ENCODE measurements at regions not wholly inside any gene's neighbourhood (a gene's known extent, or its start where the extent isn't known, plus 50 kb on each side); places are given as distances from the start of the nearest gene placed in this dataset.

GRCh38 chr17:13925579-13925978 is 143.7 kb upstream of the COX10 start:
- DNase-seq (ENCODE audit: insufficient read length, low spot score) (no peak), FAIRE-seq (no peak)
- TF ChIP-seq TAF1 (IDR thresholded peaks at IDR 0.05; ENCODE audit: low read depth, low read length) = no peak
- no peak for TF ChIP-seq PAX5 (IDR thresholded peaks at IDR 0.05; ENCODE audit: insufficient read depth, low read length, severe bottlenecking)

DNA sequence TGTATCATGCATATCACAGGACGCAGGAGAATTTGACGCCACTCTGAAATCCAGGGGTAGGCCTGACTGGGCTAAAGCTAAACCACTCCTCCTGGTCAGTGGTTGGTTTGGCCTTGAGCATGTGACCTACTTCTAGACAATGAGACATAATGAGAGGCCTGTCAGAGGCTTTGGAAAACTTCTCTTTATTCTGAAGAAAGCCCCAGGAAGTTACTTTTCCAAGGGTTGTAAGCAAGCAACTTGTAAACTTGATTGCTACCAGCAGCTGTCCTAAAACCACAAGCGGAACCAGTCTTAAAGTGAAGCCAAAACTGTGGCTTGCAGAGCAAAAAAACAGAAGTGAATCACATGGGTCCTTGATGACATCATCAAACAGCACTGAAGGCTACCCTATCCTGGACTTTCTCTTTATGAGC is 138.2 kb upstream of the COX10 start:
- DNase-seq (ENCODE audit: insufficient read length, low spot score) (no peak), FAIRE-seq (no peak)
- peak; percentile 28; the same call in 1 of the 2 replicates for TF ChIP-seq SPI1 (IDR thresholded peaks at IDR 0.05; ENCODE audit: low read depth, low read length)
- TF ChIP-seq POU2F2 (IDR thresholded peaks at IDR 0.05; ENCODE audit: low read depth, low read length) = no peak

- FAIRE-seq (no peak), DNase-seq (ENCODE audit: insufficient read length, low spot score) (no peak)
- TF ChIP-seq POLR2A (IDR thresholded peaks at IDR 0.05; ENCODE audit: low read depth, low read length) (no peak), SPI1 (IDR thresholded peaks at IDR 0.05; ENCODE audit: low read depth, low read length) (no peak), POLR2AphosphoS5 (IDR thresholded peaks at IDR 0.05; ENCODE audit: low read depth, low read length) (no peak), TAF1 (IDR thresholded peaks at IDR 0.05; ENCODE audit: low read depth, low read length) (no peak), POU2F2 (IDR thresholded peaks at IDR 0.05; ENCODE audit: low read depth, low read length) (no peak), PAX5 (IDR thresholded peaks at IDR 0.05; ENCODE audit: insufficient read depth, low read length, severe bottlenecking) (no peak)
Measured at GRCh38 chr17:13931800-13932460, 137.4 kb upstream of the COX10 start.

GRCh38 chr17:13933441-13934276 is 135.6 kb upstream of the COX10 start:
- TF ChIP-seq PAX5 (IDR thresholded peaks at IDR 0.05; ENCODE audit: insufficient read depth, low read length, severe bottlenecking) = no peak
- TF ChIP-seq POLR2A (IDR thresholded peaks at IDR 0.05; ENCODE audit: low read depth, low read length) = no peak
- no peak for TF ChIP-seq POU2F2 (IDR thresholded peaks at IDR 0.05; ENCODE audit: low read depth, low read length)
- no peak for TF ChIP-seq SPI1 (IDR thresholded peaks at IDR 0.05; ENCODE audit: low read depth, low read length)
- no peak for TF ChIP-seq POLR2AphosphoS5 (IDR thresholded peaks at IDR 0.05; ENCODE audit: low read depth, low read length)
- TF ChIP-seq TAF1 (IDR thresholded peaks at IDR 0.05; ENCODE audit: low read depth, low read length) = no peak
- DNase-seq (ENCODE audit: insufficient read length, low spot score) (no peak), FAIRE-seq (no peak)

DNA sequence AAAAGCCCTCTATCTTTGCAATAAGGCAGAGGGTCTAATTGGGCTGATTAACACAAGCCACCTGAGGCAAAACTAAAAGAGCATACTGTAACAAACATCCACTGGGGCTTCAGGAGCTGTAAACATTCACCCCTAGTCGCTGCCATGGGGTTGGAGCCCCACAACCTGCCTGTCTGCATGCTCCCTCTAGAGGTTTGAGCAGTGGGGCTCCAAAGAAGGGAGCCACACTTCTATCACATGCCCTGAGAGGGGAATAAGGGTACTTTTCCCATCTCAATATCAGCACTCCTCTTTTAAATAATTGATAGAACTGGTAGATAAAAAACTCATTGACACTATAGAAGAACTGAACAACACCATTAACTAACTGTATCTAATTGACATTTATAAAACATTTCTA is 130.1 kb upstream of the COX10 start:
- TF ChIP-seq SPI1 (IDR thresholded peaks at IDR 0.05; ENCODE audit: low read depth, low read length) (no peak), POLR2A (IDR thresholded peaks at IDR 0.05; ENCODE audit: low read depth, low read length) (no peak), POLR2AphosphoS5 (IDR thresholded peaks at IDR 0.05; ENCODE audit: low read depth, low read length) (no peak), POU2F2 (IDR thresholded peaks at IDR 0.05; ENCODE audit: low read depth, low read length) (no peak), PAX5 (IDR thresholded peaks at IDR 0.05; ENCODE audit: insufficient read depth, low read length, severe bottlenecking) (no peak), TAF1 (IDR thresholded peaks at IDR 0.05; ENCODE audit: low read depth, low read length) (no peak)
- FAIRE-seq (no peak), DNase-seq (ENCODE audit: insufficient read length, low spot score) (no peak)

GRCh38 chr17:13940858-13941665 is 128.2 kb upstream of the COX10 start:
- DNase-seq (ENCODE audit: insufficient read length, low spot score) (no peak), FAIRE-seq (no peak)
- no peak for TF ChIP-seq SPI1 (IDR thresholded peaks at IDR 0.05; ENCODE audit: low read depth, low read length)
- TF ChIP-seq PAX5 (IDR thresholded peaks at IDR 0.05; ENCODE audit: insufficient read depth, low read length, severe bottlenecking) = no peak
- TF ChIP-seq TAF1 (IDR thresholded peaks at IDR 0.05; ENCODE audit: low read depth, low read length) = no peak
- no peak for TF ChIP-seq POLR2AphosphoS5 (IDR thresholded peaks at IDR 0.05; ENCODE audit: low read depth, low read length)
- TF ChIP-seq POLR2A (IDR thresholded peaks at IDR 0.05; ENCODE audit: low read depth, low read length) = no peak
- no peak for TF ChIP-seq POU2F2 (IDR thresholded peaks at IDR 0.05; ENCODE audit: low read depth, low read length)

DNA sequence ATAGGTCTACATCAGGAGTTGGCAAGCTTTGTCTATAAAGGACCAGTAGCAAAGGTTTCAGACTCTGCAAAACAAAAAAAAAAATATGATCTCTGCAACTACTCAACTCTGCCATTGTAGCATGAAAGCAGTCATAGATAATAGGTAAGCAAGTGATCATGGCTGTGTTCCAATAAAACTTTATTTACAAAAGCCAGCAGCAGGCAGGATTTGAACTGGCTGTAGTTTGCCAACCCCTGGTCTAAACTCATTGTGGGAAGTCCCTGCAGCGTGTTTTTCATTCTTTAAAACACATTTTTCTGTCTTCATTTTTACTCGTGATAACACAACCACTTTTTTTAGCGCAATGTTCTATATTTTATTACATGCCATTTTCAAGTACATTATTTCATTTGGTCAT is 127.5 kb upstream of the COX10 start:
- TF ChIP-seq POU2F2 (IDR thresholded peaks at IDR 0.05; ENCODE audit: low read depth, low read length) (no peak), SPI1 (IDR thresholded peaks at IDR 0.05; ENCODE audit: low read depth, low read length) (no peak), PAX5 (IDR thresholded peaks at IDR 0.05; ENCODE audit: insufficient read depth, low read length, severe bottlenecking) (no peak), POLR2A (IDR thresholded peaks at IDR 0.05; ENCODE audit: low read depth, low read length) (no peak), POLR2AphosphoS5 (IDR thresholded peaks at IDR 0.05; ENCODE audit: low read depth, low read length) (no peak), TAF1 (IDR thresholded peaks at IDR 0.05; ENCODE audit: low read depth, low read length) (no peak)
- DNase-seq (ENCODE audit: insufficient read length, low spot score) (no peak), FAIRE-seq (no peak)

GRCh38 chr17:13943909-13944308 is 125.4 kb upstream of the COX10 start:
- FAIRE-seq (no peak), DNase-seq (ENCODE audit: insufficient read length, low spot score) (no peak)
- TF ChIP-seq PAX5 (IDR thresholded peaks at IDR 0.05; ENCODE audit: insufficient read depth, low read length, severe bottlenecking) (no peak), POU2F2 (IDR thresholded peaks at IDR 0.05; ENCODE audit: low read depth, low read length) (no peak), POLR2AphosphoS5 (IDR thresholded peaks at IDR 0.05; ENCODE audit: low read depth, low read length) (no peak), POLR2A (IDR thresholded peaks at IDR 0.05; ENCODE audit: low read depth, low read length) (no peak), SPI1 (IDR thresholded peaks at IDR 0.05; ENCODE audit: low read depth, low read length) (no peak), TAF1 (IDR thresholded peaks at IDR 0.05; ENCODE audit: low read depth, low read length) (no peak)

DNA sequence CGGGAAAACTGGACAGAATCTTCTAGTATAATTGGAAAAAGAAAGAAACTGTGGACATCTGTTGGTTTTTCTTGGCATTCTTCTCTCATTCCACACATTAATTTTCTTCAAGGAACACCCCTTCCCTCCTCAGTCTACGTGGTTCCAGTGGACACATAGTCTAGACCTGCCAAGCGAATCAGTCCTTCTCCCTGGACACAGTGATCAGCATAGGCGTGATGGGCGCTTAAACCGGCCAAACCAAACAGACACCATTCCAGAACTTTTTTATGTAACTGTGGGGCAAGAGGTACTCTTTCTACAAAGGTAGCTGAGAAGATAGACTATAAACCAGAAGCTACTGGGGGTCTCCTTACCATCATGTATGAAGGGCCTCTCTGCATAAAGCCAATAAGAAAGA is 121.8 kb upstream of the COX10 start:
- no peak for DNase-seq (ENCODE audit: insufficient read length, low spot score)
- TF ChIP-seq TAF1 (IDR thresholded peaks at IDR 0.05; ENCODE audit: low read depth, low read length) (no peak), POLR2A (IDR thresholded peaks at IDR 0.05; ENCODE audit: low read depth, low read length) (no peak), POU2F2 (IDR thresholded peaks at IDR 0.05; ENCODE audit: low read depth, low read length) (no peak), SPI1 (IDR thresholded peaks at IDR 0.05; ENCODE audit: low read depth, low read length) (no peak), POLR2AphosphoS5 (IDR thresholded peaks at IDR 0.05; ENCODE audit: low read depth, low read length) (no peak), PAX5 (IDR thresholded peaks at IDR 0.05; ENCODE audit: insufficient read depth, low read length, severe bottlenecking) (no peak)
- FAIRE-seq = no peak
